ENCODE measurements at regions not wholly inside any gene's neighbourhood (a gene's known extent, or its start where the extent isn't known, plus 50 kb on each side); places are given as distances from the start of the nearest gene placed in this dataset.

- no peak overlapping the region for H3K4me3 ChIP-seq (ENCODE audit: low read depth, low read length)
- H3K36me3 ChIP-seq (ENCODE audit: control insufficient read depth, insufficient read depth, low read length): no peaks in the 10 kb centered on the region
- POLR2A ChIA-PET: no interaction called here
- peaks cover 20% of the 10 kb centered on the region for H3K9me3 Mint-ChIP-seq (ENCODE audit: unreplicated experiment)
- H3K9me3 ChIP-seq: no peaks in the 10 kb centered on the region
- peak overlapping the region; percentile 65 for H3K27ac Mint-ChIP-seq (ENCODE audit: unreplicated experiment)
- BruUV-seq (replicated peaks): no TSS peak
- TF ChIP-seq CTCF (IDR thresholded peaks at IDR 0.05; ENCODE audit: insufficient read depth in 1 of 2, low read depth in 1 of 2, low read length in 1 of 2, severe bottlenecking in 1 of 2, unreplicated experiment in 1 of 2): no peak
- H3K27me3 Mint-ChIP-seq (ENCODE audit: insufficient read depth, unreplicated experiment): no peaks in the 10 kb centered on the region
- H3K4me1 Mint-ChIP-seq (ENCODE audit: low read depth, unreplicated experiment): peaks cover 35% of the 10 kb centered on the region
- no peaks in the 10 kb centered on the region for H3K27me3 ChIP-seq (replicated peaks; ENCODE audit: control insufficient read depth, insufficient read depth, low read length)
- H3K36me3 Mint-ChIP-seq (ENCODE audit: insufficient read depth, unreplicated experiment): no peaks in the 10 kb centered on the region
- no peak overlapping the region for H3K4me3 Mint-ChIP-seq (ENCODE audit: unreplicated experiment)
- H3K4me1 ChIP-seq: peaks cover 23% of the 10 kb centered on the region
- CTCF ChIA-PET: no interaction called here
- intact Hi-C loops (cut with micrococcal nuclease; ENCODE audit: unreplicated experiment): no loop called here
- no peak for DNase-seq
Measured at GRCh38 chr11:113549611-113550578, 74.7 kb upstream of the DRD2 start.

- Mint-ChIP-seq H3K4me1 (ENCODE audit: low read depth, unreplicated experiment) (peaks cover 34% of the 10 kb centered on the region), H3K27ac (ENCODE audit: unreplicated experiment) (no peak overlapping the region), H3K27me3 (ENCODE audit: insufficient read depth, unreplicated experiment) (no peaks in the 10 kb centered on the region), H3K4me3 (ENCODE audit: unreplicated experiment) (no peak overlapping the region), H3K9me3 (ENCODE audit: unreplicated experiment) (peaks cover 20% of the 10 kb centered on the region), H3K36me3 (ENCODE audit: insufficient read depth, unreplicated experiment) (no peaks in the 10 kb centered on the region)
- Histone ChIP-seq H3K27me3 (replicated peaks; ENCODE audit: control insufficient read depth, insufficient read depth, low read length) (no peaks in the 10 kb centered on the region), H3K4me1 (peaks cover 16% of the 10 kb centered on the region), H3K4me3 (ENCODE audit: low read depth, low read length) (no peak overlapping the region), H3K9me3 (no peaks in the 10 kb centered on the region), H3K36me3 (ENCODE audit: control insufficient read depth, insufficient read depth, low read length) (no peaks in the 10 kb centered on the region)
- CTCF ChIA-PET: no interaction called here
- no TSS peak for BruUV-seq (replicated peaks)
- intact Hi-C loops (cut with micrococcal nuclease; ENCODE audit: unreplicated experiment): no loop called here
- TF ChIP-seq CTCF (IDR thresholded peaks at IDR 0.05; ENCODE audit: insufficient read depth in 1 of 2, low read depth in 1 of 2, low read length in 1 of 2, severe bottlenecking in 1 of 2, unreplicated experiment in 1 of 2): no peak
- no peak for DNase-seq
- POLR2A ChIA-PET: no interaction called here
Measured at GRCh38 chr11:113549061-113549460, 73.9 kb upstream of the DRD2 start.

GRCh38 chr11:113547739-113548138 lies 72.5 kb upstream of the DRD2 start:
- intact Hi-C loops (cut with micrococcal nuclease; ENCODE audit: unreplicated experiment): no loop called here
- H3K27ac Mint-ChIP-seq (ENCODE audit: unreplicated experiment): no peak overlapping the region
- H3K4me3 ChIP-seq (ENCODE audit: low read depth, low read length): no peak overlapping the region
- DNase-seq: no peak
- no peaks in the 10 kb centered on the region for H3K36me3 Mint-ChIP-seq (ENCODE audit: insufficient read depth, unreplicated experiment)
- ChIA-PET POLR2A (no interaction called here), CTCF (no interaction called here)
- BruUV-seq (replicated peaks): no TSS peak
- H3K9me3 Mint-ChIP-seq (ENCODE audit: unreplicated experiment): peaks cover 18% of the 10 kb centered on the region
- H3K9me3 ChIP-seq: no peaks in the 10 kb centered on the region
- H3K4me3 Mint-ChIP-seq (ENCODE audit: unreplicated experiment): no peak overlapping the region
- H3K36me3 ChIP-seq (ENCODE audit: control insufficient read depth, insufficient read depth, low read length): no peaks in the 10 kb centered on the region
- H3K27me3 Mint-ChIP-seq (ENCODE audit: insufficient read depth, unreplicated experiment): no peaks in the 10 kb centered on the region
- H3K4me1 Mint-ChIP-seq (ENCODE audit: low read depth, unreplicated experiment): peaks cover 21% of the 10 kb centered on the region
- no peaks in the 10 kb centered on the region for H3K27me3 ChIP-seq (replicated peaks; ENCODE audit: control insufficient read depth, insufficient read depth, low read length)
- H3K4me1 ChIP-seq: peaks cover 2% of the 10 kb centered on the region
- TF ChIP-seq CTCF (IDR thresholded peaks at IDR 0.05; ENCODE audit: insufficient read depth in 1 of 2, low read depth in 1 of 2, low read length in 1 of 2, severe bottlenecking in 1 of 2, unreplicated experiment in 1 of 2): no peak
